Peyer's patch (tissue), 4 donors: ENCODE measurements at regions not wholly inside any gene's neighbourhood (a gene's known extent, or its start where the extent isn't known, plus 50 kb on each side); places are given as distances from the start of the nearest gene placed in this dataset.

Source experiments
- POLR2A ChIP-seq, 2 donors: fragments of 450-650 bp; IDR thresholded peaks; one replicate each; pipeline ENCODE4 v1.5.1; 2017; ENCODE audit warnings: antibody characterized with exemption in 2 of 2, mild to moderate bottlenecking in 2 of 2, moderate library complexity in 2 of 2
- TF ChIP-seq, protein P1 (sequence below), 6 experiments: fragments of 450-650 bp in 4 of 6; fragments of 200-600 bp in 2 of 6; sonication (generic) in 1 of 6; IDR thresholded peaks; one replicate each; pipeline ENCODE4 v1.5.1; 2017 to 2019; ENCODE audit warnings: antibody characterized with exemption in 6 of 6, mild to moderate bottlenecking in 3 of 6, moderate library complexity in 1 of 6

DNA sequence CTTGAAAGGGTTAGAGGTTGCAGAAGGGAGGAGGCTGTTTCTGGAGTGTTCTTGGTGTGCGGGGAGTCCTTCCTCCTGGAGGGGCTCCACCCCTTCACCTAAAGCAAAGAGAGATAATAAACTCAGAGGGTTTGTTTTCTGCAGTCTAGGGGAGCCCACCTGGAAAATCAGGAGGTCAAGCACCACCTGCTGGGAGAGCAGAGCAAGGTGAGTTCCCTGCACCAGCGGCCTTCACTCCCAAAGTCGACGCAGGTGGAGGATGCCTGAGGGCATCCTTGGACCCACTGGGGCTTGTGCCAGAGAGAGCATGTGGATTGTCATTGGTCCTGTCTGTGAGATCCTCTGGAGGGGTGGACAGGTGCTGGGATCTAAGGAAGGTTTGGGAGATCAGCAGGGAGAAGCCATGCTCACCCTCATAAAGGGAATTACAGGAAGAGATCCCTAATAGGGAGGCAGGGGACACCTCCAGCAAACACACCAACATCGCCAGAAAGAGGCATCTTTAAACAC lies 116.7 kb downstream of the KCNF1 start:
- TF ChIP-seq, protein P1, sequence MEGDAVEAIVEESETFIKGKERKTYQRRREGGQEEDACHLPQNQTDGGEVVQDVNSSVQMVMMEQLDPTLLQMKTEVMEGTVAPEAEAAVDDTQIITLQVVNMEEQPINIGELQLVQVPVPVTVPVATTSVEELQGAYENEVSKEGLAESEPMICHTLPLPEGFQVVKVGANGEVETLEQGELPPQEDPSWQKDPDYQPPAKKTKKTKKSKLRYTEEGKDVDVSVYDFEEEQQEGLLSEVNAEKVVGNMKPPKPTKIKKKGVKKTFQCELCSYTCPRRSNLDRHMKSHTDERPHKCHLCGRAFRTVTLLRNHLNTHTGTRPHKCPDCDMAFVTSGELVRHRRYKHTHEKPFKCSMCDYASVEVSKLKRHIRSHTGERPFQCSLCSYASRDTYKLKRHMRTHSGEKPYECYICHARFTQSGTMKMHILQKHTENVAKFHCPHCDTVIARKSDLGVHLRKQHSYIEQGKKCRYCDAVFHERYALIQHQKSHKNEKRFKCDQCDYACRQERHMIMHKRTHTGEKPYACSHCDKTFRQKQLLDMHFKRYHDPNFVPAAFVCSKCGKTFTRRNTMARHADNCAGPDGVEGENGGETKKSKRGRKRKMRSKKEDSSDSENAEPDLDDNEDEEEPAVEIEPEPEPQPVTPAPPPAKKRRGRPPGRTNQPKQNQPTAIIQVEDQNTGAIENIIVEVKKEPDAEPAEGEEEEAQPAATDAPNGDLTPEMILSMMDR (IDR thresholded peaks at IDR 0.05) = no peak
- no peak for TF ChIP-seq POLR2A (IDR thresholded peaks at IDR 0.05)
